ENCODE measurements at regions not wholly inside any gene's neighbourhood (a gene's known extent, or its start where the extent isn't known, plus 50 kb on each side); places are given as distances from the start of the nearest gene placed in this dataset.
A peak's percentile ranks its signal among the peaks of the same experiment; 100 is the strongest.

- TF ChIP-seq EP300 (IDR thresholded peaks at IDR 0.05) (peak in 2 of 4 donors; percentile 7 to 69), POLR2AphosphoS5 (IDR thresholded peaks at IDR 0.05) (peak; percentile 69 to 78), CTCF (IDR thresholded peaks at IDR 0.05) (no peak)
- no peaks in the 10 kb centered on the region for H3K27me3 ChIP-seq
- H3K9me3 ChIP-seq, result no peaks in the 10 kb centered on the region
- peak overlapping the region in 1 of 4 donors; percentile 12 for H3K4me3 ChIP-seq
- peak; percentile 83 to 84 for DNase-seq
- no peaks in the 10 kb centered on the region for H3K36me3 ChIP-seq
- H3K4me1 ChIP-seq, result peaks cover 17 to 22% (median 18%) of the 10 kb centered on the region in 4 donors
- ATAC-seq (ENCODE audit: low FRiP score in 2 of 2), result peak; percentile 82 to 85
- peak overlapping the region; percentile 10 to 76 (median 68) for H3K27ac ChIP-seq
- 44 to 46% methylated on average over 18 to 19 of the region's 19 CpGs for WGBS, 2 donors
These were observed 90.2 kb upstream of the KLF13 start for GRCh38 chr15:31236184-31237042.

DNA sequence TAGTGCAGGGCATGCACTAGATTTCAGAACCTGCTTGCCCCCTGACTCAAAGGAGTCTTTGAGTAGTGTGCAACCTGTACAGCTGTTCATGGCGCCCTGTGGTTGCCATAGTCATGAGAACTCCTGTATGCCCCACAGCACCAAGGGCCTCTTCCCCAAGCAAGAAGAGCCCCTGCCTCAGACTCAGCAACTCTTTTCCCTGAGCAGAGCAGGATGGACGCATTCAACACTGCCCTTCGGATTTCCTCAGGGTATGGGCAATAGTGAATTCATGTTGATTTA lies 89.7 kb upstream of the KLF13 start:
- WGBS, 2 donors, result 97% methylated on average over 3 of the region's 3 CpGs
- peak overlapping the region in 3 of 4 donors; percentile 60 to 76 (median 75) for H3K27ac ChIP-seq
- peaks cover 17 to 22% (median 18%) of the 10 kb centered on the region in 4 donors for H3K4me1 ChIP-seq
- no peak for TF ChIP-seq POLR2A (IDR thresholded peaks at IDR 0.05)
- TF ChIP-seq POLR2AphosphoS5 (IDR thresholded peaks at IDR 0.05), result no peak
- TF ChIP-seq EP300 (IDR thresholded peaks at IDR 0.05), result no peak
- no peak for TF ChIP-seq CTCF (IDR thresholded peaks at IDR 0.05)
- H3K36me3 ChIP-seq, result no peaks in the 10 kb centered on the region
- H3K27me3 ChIP-seq, result no peaks in the 10 kb centered on the region
- no peak for ATAC-seq (ENCODE audit: low FRiP score in 2 of 2)
- H3K4me3 ChIP-seq, result no peak overlapping the region
- H3K9me3 ChIP-seq, result no peaks in the 10 kb centered on the region
- DNase-seq, result no peak

- Histone ChIP-seq H3K9me3 (no peaks in the 10 kb centered on the region), H3K4me1 (peaks cover 17 to 22% (median 18%) of the 10 kb centered on the region in 4 donors), H3K27ac (no peak overlapping the region), H3K27me3 (no peaks in the 10 kb centered on the region), H3K4me3 (no peak overlapping the region), H3K36me3 (no peaks in the 10 kb centered on the region)
- ATAC-seq (ENCODE audit: low FRiP score in 2 of 2) (no peak), DNase-seq (no peak)
- TF ChIP-seq CTCF (IDR thresholded peaks at IDR 0.05), result no peak
- no peak for TF ChIP-seq POLR2AphosphoS5 (IDR thresholded peaks at IDR 0.05)
- no peak for TF ChIP-seq EP300 (IDR thresholded peaks at IDR 0.05)
- no peak for TF ChIP-seq POLR2A (IDR thresholded peaks at IDR 0.05)
- WGBS, 2 donors, result 67 to 88% methylated on average over 1 of the region's 1 CpG
These were observed 87.7 kb upstream of the KLF13 start for GRCh38 chr15:31238906-31239305.

DNA sequence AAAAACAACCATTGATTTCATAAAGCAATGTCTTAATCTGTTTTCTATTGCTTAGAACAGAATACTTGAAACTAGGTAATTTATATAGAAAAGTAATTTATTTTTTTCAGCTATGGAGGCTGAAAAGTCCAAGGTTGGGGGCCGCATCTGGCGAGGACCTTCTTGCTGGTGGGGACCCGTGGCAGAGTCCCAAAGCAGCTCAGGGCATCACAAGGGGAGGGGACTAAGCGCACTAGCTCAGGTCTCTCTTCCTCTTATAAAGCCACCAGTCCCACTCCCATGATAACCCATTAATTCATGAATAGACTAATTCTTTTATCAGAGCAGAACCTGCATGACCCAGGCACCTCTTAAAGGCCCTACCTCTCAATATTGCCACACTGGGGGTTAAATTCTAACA lies 87.2 kb upstream of the KLF13 start:
- Histone ChIP-seq H3K9me3 (no peaks in the 10 kb centered on the region), H3K27ac (no peak overlapping the region), H3K36me3 (no peaks in the 10 kb centered on the region), H3K27me3 (no peaks in the 10 kb centered on the region), H3K4me1 (peaks cover 17 to 22% (median 18%) of the 10 kb centered on the region in 4 donors), H3K4me3 (no peak overlapping the region)
- TF ChIP-seq CTCF (IDR thresholded peaks at IDR 0.05) (no peak), POLR2AphosphoS5 (IDR thresholded peaks at IDR 0.05) (no peak), POLR2A (IDR thresholded peaks at IDR 0.05) (no peak), EP300 (IDR thresholded peaks at IDR 0.05) (no peak)
- 73 to 85% methylated on average over 4 of the region's 4 CpGs for WGBS, 2 donors
- ATAC-seq (ENCODE audit: low FRiP score in 2 of 2) (no peak), DNase-seq (no peak)

Measured in upper lobe of left lung (tissue), 6 donors.